Uterus (tissue), 3 donors: ENCODE measurements at regions not wholly inside any gene's neighbourhood (a gene's known extent, or its start where the extent isn't known, plus 50 kb on each side); places are given as distances from the start of the nearest gene placed in this dataset.

Experiments used
- DNase-seq, 2 donors: peaks; one replicate each; pipeline ENCODE4 v3.0.0-alpha.2; 2019 to 2020
- H3K27ac ChIP-seq, 2 donors: fragments of 200-600 bp; sonication (generic); 1 replicate in 1 of 2; 2 replicates in 1 of 2; pipeline ENCODE4 v1.5.1; 2016 to 2018
- H3K27me3 ChIP-seq, 2 donors: fragments of 200-600 bp; sonication (generic); one replicate each; pipeline ENCODE4 v1.5.1; 2018 to 2019; ENCODE audit warnings: control low read depth in 1 of 2
- H3K36me3 ChIP-seq, 2 donors: fragments of 200-600 bp; sonication (generic); one replicate each; pipeline ENCODE4 v1.5.1; 2019; ENCODE audit warnings: control low read depth in 1 of 2
- H3K4me1 ChIP-seq, 2 donors: fragments of 200-600 bp; sonication (generic); one replicate each; pipeline ENCODE4 v1.5.1; 2018 to 2019; ENCODE audit warnings: control low read depth in 1 of 2
- H3K4me3 ChIP-seq, 2 donors: fragments of 200-600 bp; sonication (generic); 1 replicate in 1 of 2; 2 replicates in 1 of 2; pipeline ENCODE4 v1.5.1; 2018 to 2019; ENCODE audit warnings: mild to moderate bottlenecking in 1 of 2
- H3K9me3 ChIP-seq, 2 donors: fragments of 200-600 bp; sonication (generic); one replicate each; pipeline ENCODE4 v1.5.1; 2019; ENCODE audit warnings: control low read depth in 1 of 2
- CTCF ChIP-seq, 4 experiments: fragments of 200-600 bp in 2 of 4; fragments of 450-650 bp in 2 of 4; sonication (generic) in 2 of 4; IDR thresholded peaks; one replicate each; pipeline ENCODE4 v1.5.1; 2016 to 2019; ENCODE audit warnings: antibody characterized with exemption in 4 of 4, mild to moderate bottlenecking in 2 of 4, moderate library complexity in 1 of 4
- POLR2A ChIP-seq, 2 donors: fragments of 450-650 bp; IDR thresholded peaks; one replicate each; pipeline ENCODE4 v1.6.1; 2016; ENCODE audit warnings: antibody characterized with exemption in 2 of 2, mild to moderate bottlenecking in 1 of 2, moderate library complexity in 1 of 2
- intact Hi-C: fragments of 100-400 bp; cut with DNase I; formaldehyde crosslinking; loops from one replicate; pipeline ENCODE4 v1.15.1; 2023; ENCODE audit warnings: low total_unique reads
- donor health status: DM: yes; HTN: yes; CAD: no.

- TF ChIP-seq POLR2A (IDR thresholded peaks at IDR 0.05) (no peak), CTCF (IDR thresholded peaks at IDR 0.05) (no peak)
- H3K27me3 ChIP-seq: no peaks in the 10 kb centered on the region
- no peaks in the 10 kb centered on the region for H3K9me3 ChIP-seq
- H3K36me3 ChIP-seq: peaks cover 0 to 2% of the 10 kb centered on the region in 2 donors
- DNase-seq: no peak
- H3K27ac ChIP-seq: no peak overlapping the region
- intact Hi-C loops: no loop called here
- H3K4me1 ChIP-seq: no peaks in the 10 kb centered on the region
- H3K4me3 ChIP-seq: no peak overlapping the region
Measured at GRCh38 chr7:125559921-125560320, 630.3 kb upstream of the POT1 start.

GRCh38 chr7:125555916-125556315, 626.3 kb upstream of the POT1 start:
- intact Hi-C loops: no loop called here

GRCh38 chr7:125551008-125551407, 621.4 kb upstream of the POT1 start:
- DNase-seq: no peak
- TF ChIP-seq POLR2A (IDR thresholded peaks at IDR 0.05): no peak
- no peak for TF ChIP-seq CTCF (IDR thresholded peaks at IDR 0.05)
- intact Hi-C loops: no loop called here
- peaks cover 0 to 2% of the 10 kb centered on the region in 2 donors for H3K9me3 ChIP-seq
- H3K36me3 ChIP-seq: no peaks in the 10 kb centered on the region
- no peaks in the 10 kb centered on the region for H3K27me3 ChIP-seq
- H3K4me1 ChIP-seq: no peaks in the 10 kb centered on the region
- H3K27ac ChIP-seq: no peak overlapping the region
- no peak overlapping the region for H3K4me3 ChIP-seq

More at GRCh38 chr7:125555916-125556315, 626.3 kb upstream of the POT1 start:
- Histone ChIP-seq H3K9me3 (no peaks in the 10 kb centered on the region), H3K27ac (no peak overlapping the region), H3K36me3 (no peaks in the 10 kb centered on the region), H3K27me3 (no peaks in the 10 kb centered on the region), H3K4me1 (no peaks in the 10 kb centered on the region), H3K4me3 (no peak overlapping the region)
- no peak for DNase-seq
- no peak for TF ChIP-seq CTCF (IDR thresholded peaks at IDR 0.05)
- TF ChIP-seq POLR2A (IDR thresholded peaks at IDR 0.05): no peak

GRCh38 chr7:125547505-125547904, 617.9 kb upstream of the POT1 start:
- H3K9me3 ChIP-seq: peaks cover 0 to 2% of the 10 kb centered on the region in 2 donors
- H3K4me3 ChIP-seq: no peak overlapping the region
- H3K27me3 ChIP-seq: no peaks in the 10 kb centered on the region
- no peaks in the 10 kb centered on the region for H3K4me1 ChIP-seq
- no peak for DNase-seq
- no peak for TF ChIP-seq CTCF (IDR thresholded peaks at IDR 0.05)
- TF ChIP-seq POLR2A (IDR thresholded peaks at IDR 0.05): no peak
- no peaks in the 10 kb centered on the region for H3K36me3 ChIP-seq
- H3K27ac ChIP-seq: no peak overlapping the region
- intact Hi-C loops: no loop called here

GRCh38 chr7:125530553-125530952, 600.9 kb upstream of the POT1 start:
- no peak overlapping the region for H3K4me3 ChIP-seq
- DNase-seq: no peak
- no peak overlapping the region for H3K27ac ChIP-seq
- no peaks in the 10 kb centered on the region for H3K4me1 ChIP-seq
- no peaks in the 10 kb centered on the region for H3K9me3 ChIP-seq
- no peaks in the 10 kb centered on the region for H3K36me3 ChIP-seq
- intact Hi-C loops: no loop called here
- H3K27me3 ChIP-seq: no peaks in the 10 kb centered on the region
- TF ChIP-seq CTCF (IDR thresholded peaks at IDR 0.05) (no peak), POLR2A (IDR thresholded peaks at IDR 0.05) (no peak)
